IPS-NIHi7 (cell line): ENCODE measurements at regions not wholly inside any gene's neighbourhood (a gene's known extent, or its start where the extent isn't known, plus 50 kb on each side); places are given as distances from the start of the nearest gene placed in this dataset.

Experiments
- DNase-seq: peaks from one replicate; pipeline ENCODE4 v3.0.0; 2012; ENCODE audit warnings: mixed read lengths; ENCODE audit errors: extremely low spot score

DNA sequence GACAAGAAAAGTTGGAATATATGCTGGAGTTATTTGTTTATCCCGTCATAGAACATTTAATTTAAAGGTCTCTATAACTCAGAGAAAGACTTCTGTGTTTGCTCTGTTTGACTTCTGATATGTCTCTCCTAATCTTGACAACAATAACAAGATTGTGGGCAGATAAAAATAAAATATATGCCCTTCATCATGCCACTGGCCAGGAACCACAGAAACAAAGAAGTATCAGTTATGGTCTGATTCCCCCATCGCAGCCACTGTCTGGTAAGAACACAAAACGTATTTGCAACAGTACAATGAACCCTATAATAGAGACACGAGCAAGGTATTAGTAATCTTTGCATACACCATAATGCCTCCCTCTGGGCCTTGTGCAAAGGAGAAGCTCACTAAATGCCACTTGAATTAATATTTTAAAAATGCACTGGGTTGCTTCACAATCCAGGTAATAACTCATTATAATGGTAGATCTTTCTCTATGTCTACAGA is 1498.3 kb downstream of the CDH11 start:
- no peak for DNase-seq

DNA sequence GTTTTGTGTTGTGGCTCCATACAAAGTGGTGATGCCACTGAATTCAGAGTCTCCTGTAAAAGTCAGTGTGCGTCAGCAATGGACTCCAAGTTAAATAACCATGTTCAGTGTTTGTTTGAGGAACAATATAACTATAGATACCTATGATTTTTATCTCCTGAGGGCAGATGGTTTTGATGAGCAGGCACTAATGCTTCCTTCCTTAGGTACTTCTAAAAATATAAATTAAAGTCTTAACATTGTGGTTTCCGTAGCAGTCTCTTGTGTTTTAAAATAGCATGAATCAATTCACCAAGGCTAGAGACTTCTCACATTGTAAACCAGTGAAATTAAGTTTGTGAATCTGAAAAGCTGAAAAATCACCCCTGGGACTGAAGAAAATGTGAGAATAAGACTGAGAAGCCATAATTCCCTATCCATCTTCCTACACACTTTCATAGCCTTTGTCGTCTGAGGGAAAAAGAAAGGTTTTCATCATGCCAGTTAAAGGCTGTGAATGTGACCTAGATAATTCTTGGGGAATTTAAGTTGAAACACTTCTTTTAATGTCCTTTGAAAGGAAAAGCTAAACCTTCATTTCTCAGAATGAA is 1502.9 kb downstream of the CDH11 start:
- DNase-seq = no peak

DNA sequence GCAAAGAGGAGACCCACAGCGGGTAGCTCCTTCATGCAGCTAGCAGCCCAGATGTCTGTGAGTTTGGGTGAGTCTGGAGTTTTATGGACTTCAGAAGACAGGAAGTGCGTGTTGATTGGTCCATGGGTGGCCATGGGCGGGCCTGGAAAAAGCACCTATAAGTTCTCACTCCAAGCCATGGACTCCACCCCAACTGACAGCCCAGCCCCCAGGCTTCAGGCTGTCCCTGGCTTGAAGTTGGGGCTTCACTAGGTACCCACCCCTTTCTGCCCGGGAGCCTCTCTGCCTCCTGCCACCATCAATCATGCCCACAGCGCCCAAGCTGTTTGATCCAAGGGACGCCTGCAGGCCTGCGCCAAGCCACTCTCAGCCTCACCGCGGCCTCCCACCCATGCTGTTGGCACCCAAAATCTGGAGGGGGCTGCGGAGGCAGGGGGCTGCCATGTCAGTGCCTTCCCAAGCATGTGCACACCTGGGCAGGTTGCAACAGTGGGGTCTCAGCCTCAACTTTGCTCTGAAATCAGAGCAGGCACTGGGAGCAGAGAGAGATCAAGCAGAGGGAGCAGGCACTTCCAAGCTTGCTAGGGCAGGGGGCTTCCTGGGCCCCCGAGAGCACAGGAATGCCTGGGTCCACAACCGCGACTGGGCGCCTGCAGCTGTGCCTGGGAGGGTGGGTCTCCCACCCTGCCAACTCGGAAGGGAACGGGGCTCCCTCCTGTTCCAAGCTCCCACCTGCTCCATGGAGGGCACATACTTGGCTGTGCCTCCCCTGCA is 1503.7 kb downstream of the CDH11 start:
- DNase-seq = peak; percentile 39

DNA sequence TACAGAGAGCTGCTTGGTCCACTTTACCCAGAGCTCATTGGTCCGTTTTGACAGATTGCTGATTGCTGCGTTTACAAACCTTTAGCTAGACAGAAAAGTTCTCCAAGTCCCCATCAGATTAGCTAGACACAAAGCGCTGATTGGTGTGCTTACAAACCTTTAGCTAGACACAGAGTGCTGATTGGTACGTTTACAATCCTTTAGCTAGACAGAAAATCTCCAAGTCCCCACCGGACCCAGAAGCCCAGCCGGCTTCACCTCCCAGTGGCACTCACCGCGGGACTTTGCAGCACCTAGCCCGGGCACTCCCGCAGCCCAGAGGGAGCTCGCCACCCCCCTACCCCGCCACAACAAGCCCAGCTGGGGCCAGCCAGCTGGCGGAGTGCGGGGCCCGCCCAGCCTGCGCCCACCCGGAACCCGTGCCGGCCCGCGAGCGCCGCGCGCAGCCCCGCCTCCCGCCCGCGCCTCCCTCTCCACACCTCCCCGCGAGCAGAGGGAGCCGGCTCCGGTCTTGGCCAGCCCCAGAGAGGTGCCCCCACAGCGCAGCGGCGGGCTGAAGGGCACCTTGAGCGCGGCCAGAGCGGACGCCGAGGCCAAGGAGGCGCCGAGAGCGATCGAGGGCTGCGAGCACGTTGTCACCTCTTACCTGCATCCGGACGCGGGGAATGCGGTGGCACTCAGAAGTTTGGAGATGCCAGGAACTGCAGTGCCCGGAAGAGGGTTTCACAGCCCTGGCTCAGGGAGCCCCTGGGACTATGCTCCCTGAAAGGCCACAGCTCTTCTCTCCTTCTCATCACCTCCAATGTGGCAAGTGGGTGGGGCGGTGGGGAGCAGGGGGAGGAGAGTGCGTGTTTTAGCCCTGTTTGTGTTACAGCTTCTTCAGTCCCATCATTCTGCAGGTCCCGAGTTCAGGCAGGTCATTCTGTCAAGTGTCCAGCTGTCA is 1504.5 kb downstream of the CDH11 start:
- DNase-seq = peak; percentile 21

DNA sequence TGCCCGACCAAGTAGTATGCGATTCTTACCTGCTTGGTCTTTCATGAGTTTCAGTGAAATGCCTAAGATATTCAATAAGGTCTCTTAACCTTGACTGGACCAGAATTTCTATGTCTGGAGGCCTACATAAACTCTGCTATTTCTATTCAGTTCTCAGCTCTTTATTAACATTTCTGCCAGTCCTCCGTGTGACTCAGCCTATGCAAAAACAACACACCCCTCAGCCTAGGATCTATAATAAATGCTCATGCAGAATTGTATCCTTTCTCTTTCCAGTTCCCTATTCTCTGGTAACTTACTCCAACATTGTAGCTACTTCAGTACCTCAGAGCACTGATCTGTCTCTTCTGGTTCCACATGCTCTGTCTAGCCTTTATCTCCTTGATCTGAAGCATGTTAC is 1507.4 kb downstream of the CDH11 start:
- no peak for DNase-seq

DNA sequence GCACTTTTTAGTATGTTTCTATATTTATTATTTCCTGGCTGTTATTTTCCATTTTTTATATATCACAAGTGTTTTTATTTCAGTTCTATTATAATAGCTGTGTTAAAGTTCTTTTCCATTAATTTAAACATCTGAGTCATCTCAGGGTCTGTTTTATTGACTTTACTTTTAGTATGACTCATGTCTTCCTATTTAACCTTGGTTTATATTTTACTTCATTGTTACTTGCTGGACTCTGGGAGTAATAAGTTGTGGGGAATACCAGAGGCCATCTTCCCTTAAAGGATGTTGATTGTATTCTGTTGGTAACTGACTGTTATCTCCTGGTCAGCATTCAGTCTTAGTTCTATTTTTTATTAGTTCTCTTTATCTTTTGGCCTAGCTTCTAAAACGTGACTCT is 1508.2 kb downstream of the CDH11 start:
- DNase-seq = no peak

DNA sequence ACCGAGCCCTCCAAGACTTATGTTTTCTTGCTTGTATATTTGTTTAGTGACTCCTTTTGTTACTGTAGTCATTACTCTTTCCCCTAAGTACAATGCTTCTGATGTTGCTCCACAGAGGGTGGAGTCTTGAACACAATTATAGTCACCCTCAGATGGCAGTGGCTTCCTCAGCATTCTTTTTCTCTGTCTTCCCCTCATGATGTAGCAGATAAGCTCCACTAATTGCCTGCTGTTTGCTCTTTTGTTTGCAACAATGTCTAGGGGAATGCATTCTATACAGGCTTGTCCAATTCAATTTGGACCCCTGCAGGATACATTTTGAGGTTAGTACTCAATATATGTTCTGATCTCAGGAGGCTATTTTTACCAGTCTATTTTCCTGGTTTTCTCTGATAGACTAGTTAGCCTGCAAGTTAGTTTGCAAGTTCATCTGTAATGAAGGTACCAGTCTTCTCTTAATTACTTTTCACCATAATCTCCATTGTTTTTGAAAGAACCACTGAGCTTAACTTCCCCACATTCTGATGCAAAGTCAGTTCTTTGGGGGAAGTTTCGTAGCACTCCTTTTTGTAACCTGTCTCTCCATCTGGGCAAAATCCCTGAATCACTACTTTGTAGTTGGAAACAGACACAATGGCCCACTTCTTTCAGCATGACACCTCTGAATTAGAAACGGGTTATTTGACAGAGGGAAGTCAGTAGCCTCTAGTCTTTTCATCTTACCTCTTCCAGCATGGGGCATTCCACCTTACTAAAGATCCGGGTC is 1509.2 kb downstream of the CDH11 start:
- DNase-seq = no peak

DNA sequence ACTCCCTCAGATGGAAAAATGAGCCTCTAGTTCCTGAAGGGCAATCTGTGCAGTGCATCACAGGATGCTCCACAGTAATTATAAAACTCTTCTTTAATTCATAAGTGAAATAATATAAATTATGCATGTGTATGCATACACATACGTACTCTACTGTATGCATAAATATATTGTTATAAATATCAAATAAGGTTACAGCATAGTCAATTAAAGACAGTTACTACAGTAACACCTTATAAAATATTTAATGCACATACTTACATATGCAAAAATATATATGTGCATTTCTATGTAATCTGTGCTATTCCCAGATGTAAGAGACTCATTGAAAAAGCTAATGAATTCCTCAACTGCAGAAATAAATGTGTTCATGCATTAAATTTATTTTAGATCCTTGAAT is 1515.1 kb downstream of the CDH11 start:
- no peak for DNase-seq

DNA sequence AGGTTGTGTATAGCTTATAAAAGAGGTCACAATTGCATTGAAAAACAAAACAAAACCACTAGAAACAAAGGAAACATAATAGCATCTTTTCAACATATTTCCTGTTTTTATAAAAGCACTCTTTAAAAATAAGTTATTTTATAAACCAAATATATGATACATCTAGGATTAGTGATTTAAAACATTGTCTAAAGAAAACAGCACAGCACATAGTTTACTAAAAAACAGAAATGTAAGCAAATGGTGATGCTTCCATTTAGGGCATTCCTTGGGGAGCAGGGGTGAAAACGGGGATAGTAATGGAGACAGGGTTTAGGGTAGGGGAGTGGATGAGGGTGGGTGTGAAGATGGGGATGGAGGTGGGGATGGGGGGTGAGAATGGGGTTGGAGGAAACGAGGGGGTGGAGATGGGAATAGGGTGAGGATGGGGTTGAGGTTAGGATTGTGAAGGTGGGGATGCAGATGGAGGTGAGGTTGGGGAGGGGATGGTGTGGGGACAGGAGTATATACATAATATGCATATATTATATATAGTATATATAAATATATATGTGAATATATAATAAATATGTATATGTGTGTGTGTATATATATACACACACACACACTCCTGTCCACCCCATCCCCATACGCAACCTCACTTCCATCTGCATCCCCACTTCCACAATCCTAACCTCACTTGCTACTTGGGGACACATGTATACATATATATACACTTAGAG is 1519.5 kb downstream of the CDH11 start:
- no peak for DNase-seq

DNA sequence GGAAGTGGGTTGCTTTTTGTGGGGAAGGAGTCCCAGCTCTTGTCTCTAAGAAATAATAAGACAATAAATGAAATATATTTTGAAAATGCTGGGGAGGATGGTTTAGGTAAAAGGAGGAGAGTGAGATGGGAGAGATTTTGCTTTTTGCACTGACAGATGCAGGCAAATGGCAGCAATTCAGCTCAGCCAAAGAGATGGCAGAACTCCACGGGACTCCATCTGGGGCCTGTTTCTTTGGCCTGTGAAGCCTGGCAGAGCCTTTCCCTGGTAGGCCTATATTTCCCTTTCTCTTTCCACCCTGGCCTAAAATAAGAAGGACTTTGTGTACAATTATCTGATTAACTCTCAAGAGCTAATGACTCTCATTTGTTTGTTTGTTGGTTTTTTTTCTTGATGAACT is 1525.1 kb downstream of the CDH11 start:
- no peak for DNase-seq

DNA sequence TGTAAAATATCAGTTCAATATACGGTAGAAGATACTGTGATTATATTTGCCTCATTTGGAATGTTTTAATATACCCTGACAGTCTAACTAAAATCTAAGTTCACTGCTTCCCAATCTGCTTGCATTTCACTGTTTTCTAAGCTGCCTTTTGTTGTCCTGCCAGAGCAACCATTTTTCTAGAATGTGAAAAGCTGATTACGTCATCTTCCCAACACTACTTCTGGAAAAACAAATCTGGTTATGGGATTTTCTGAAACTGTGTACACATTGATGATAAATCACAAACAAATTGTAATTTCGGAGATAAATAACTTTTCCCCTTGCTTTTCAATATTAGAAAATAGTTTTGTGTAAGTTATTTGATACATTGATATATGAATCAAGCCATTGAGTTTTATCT is 1529.0 kb downstream of the CDH11 start:
- no peak for DNase-seq

DNA sequence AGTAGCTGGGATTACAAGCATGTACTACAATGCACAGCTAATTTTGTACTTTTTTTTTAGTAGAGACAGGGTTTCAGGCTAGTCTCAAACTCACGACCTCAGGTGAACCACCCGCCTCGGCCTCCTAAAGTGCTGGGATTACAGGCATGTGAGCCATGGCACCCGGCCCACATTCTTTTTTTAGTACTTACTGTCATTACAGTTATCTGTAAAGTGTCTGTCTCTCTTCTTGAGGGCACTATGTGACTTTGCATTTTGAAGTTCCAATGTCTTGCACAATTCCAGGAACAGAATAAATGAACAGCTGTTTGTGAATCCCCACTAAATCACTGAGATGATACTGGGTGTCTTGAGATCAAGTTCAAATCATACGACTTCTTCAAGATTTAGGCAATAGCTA is 1540.3 kb downstream of the CDH11 start:
- no peak for DNase-seq

DNA sequence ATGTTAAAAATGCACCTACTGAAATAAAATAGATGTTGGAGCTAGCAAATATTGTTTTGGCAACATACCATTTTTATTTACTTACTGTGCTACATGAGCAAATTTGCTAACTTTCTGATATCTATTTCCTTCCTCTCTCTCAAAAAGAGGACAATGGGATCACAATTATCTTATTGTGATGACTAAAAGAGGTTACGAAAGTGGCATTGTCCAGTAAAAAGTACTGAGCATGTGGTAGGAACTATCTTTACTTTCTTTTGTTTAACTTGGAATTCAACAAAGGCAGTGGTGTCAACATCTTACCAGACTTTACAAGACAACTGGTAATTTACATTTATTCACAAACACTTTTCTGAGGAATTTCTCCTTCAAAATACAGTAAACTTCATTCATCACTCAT is 1542.6 kb upstream of the CDH8 start:
- no peak for DNase-seq

DNA sequence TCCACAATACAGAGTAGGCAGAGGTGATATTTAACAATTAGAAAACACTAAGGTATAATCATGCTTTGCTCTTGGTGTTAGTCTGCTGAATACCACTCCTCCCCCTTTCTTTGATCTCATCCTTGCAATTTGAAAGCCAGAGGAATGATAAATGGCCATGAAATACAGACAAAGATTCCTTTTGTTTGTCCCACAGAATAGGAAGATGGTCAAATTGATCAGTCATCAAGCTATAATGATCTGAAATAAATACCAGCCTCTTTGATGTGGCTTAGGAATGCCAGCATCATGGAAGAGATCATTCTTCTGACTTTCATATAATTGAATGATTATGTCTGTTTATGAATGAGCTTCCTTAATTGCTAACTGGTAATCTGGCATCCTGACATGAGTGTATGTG is 1541.7 kb upstream of the CDH8 start:
- DNase-seq = no peak

DNA sequence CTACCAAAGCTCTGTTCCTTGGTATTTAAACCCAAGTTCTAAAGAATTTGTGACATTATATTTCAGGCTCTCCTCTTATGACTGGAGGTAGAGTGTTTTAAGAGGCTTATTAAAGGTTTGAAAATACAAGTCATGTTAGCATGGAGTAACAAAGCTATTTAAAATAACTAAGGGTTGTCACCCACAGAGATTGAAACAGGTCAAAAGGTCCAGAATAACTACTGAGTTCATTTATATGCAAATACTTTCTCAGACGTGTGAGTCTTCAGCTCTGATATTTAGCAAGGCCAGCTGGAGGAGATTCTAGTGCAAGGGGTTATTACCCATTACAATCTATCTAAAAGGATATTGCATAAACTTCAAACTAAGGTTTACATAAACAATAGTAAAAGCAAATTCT is 1538.8 kb upstream of the CDH8 start:
- DNase-seq = no peak

DNA sequence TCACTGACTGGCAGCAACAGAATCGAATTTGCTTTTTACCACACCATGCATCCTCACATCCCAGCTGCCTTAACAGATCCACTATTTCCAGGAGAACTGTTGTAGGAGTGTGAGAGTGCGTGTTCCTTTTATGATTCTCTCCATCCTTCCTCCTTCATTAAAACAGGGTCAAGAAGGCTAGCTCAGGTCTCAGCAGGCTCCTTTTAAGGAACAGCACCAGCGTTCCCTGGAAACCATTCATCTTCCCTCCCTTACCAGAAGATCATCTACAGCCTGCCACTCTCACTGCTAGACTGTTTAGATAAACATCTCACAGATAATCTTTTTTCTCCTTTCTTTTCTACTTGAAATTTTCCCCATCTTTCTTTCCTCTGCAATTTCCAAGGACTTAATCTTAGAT is 1531.9 kb upstream of the CDH8 start:
- no peak for DNase-seq

DNA sequence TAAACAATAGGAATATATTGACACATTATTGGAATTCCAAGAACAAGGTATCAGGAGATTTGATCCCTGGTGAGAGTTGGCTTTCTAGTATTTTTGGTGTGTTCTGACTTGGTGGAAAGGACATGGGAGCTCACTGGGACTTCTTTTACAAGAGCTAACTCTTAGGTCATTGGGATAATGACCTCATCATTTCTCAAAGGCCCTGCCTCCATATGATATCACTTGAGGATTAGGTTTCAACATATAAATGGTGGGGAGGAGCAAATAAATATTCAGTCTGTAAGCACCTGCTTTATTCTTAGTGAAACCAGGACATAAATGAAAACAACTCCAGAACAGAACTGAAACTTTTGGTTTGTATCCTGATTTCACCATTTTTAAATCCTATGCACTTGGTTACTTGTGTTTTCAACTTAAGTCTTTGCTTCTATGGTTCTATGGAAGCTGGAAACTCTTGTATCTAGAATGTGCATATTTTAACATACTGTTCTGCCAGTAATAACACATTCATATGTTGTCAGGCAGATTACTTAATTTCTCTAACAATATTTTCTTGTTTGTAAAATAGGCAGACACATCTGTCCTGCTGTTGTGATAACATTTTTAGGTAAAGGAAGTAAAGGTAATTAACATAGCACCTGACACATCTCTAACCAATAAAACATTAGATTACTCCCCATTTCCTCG is 1527.7 kb upstream of the CDH8 start:
- no peak for DNase-seq

DNA sequence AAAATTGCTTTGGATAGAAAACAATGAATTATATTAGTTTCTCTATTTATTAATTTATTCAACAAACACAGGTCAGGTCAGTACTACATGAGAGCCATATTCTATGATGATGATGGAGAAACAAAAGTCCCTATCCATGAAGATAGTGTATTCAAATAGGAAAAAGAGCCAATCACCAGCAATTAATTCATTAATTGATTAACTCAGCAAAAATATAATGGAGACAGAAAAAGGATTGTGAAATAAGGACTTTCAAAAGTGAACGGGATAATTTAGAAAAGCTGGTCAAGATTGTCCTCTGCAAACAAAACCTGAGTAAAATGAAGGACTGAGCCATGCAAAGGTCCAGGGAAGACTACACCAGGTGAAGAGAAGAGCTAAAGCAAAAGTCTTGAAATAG is 1517.7 kb upstream of the CDH8 start:
- DNase-seq = no peak

DNA sequence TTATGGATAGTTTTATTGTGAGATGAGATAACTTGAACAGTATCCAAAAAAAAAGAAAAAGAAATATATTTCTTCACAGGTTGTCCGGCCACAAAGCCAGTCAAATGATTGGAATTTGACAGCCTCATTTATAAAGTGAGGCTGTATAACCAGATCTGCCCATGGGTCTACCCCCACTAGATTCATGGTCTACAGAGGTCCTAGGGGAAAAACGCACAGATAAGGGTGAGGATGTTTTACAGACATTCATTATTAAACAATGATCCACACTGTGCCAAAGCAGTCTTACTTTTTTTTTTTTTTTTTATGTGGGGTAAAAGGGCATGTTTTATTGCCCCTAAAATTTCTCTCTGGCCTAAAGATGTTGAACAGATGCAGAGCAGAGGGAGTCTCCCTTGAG is 1503.0 kb upstream of the CDH8 start:
- no peak for DNase-seq

DNA sequence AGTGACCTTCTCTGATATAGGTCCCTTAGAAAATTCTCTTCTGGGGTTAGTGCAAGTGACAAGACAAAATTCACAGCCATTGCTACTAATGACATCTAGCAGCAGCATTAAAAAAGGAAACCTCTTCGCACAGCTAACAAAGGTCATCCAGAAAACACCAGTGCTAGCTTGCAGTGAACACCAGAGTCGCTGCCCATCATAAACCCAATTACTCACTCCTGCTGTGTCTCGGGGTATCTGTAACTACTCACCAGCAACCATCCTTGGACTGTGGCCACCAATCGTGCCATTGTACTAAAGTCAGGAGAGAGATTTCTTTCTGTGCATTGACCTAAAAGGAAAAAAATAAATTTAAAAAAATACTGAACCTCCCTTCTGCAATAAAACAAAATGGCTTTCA is 1494.7 kb upstream of the CDH8 start:
- no peak for DNase-seq

DNA sequence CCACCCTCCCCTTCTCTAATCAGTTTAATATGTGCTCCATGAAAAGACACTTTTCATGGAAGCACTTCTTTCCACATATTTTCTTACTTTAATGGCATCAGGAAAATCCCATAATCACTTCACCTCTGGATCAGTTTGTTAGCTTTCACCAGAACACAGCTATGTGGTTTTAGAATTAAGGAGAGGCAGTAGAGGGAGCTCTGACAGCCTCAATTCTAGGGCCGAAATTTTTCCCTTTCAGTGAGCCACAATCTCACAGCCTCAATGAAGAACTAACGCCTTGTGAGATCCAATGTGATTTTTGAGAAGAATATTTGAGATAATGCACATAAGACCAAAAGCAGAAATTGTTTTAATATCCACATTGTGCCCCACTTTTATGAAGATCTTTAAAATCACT is 1494.0 kb upstream of the CDH8 start:
- DNase-seq = peak; percentile 11
